ENCODE measurements at regions not wholly inside any gene's neighbourhood (a gene's known extent, or its start where the extent isn't known, plus 50 kb on each side); places are given as distances from the start of the nearest gene placed in this dataset.

DNA sequence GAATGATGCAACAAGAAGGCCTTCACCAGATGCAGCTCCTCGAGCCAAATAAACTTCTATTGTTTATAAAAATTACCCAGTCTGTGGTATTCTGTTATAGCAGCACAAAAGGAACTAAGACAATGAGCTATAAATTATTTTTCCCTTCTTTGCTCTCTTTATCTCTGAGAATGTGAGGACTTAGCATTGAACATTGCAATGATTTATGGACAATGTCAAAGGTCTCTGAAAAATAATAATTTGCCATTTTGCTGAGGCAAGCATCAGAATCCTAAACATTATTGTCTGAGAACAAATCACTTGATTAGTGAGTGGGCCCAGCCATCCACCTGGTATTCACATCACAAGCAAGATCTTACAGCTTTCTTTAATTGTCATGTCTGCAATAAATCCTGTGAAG, 95.4 kb upstream of the SSBP2 start:
- TF ChIP-seq TARDBP (IDR thresholded peaks at IDR 0.05), result no peak
- TF ChIP-seq NFRKB (IDR thresholded peaks at IDR 0.05), result no peak
- no peak for TF ChIP-seq ARNT (IDR thresholded peaks at IDR 0.05)
- TF ChIP-seq SP1 (IDR thresholded peaks at IDR 0.05), result no peak
- no peak for TF ChIP-seq SUZ12 (IDR thresholded peaks at IDR 0.05)
- TF ChIP-seq FOXM1 (IDR thresholded peaks at IDR 0.05; ENCODE audit: borderline replicate concordance), result no peak
- no peak for TF ChIP-seq ZNF384 (IDR thresholded peaks at IDR 0.05)
- no peak for TF ChIP-seq FOXK2 (IDR thresholded peaks at IDR 0.05)
- no peak for TF ChIP-seq FOXA1 (IDR thresholded peaks at IDR 0.05)
- no peak for TF ChIP-seq ELF4 (IDR thresholded peaks at IDR 0.05)
